ENCODE measurements at regions not wholly inside any gene's neighbourhood (a gene's known extent, or its start where the extent isn't known, plus 50 kb on each side); places are given as distances from the start of the nearest gene placed in this dataset.

DNA sequence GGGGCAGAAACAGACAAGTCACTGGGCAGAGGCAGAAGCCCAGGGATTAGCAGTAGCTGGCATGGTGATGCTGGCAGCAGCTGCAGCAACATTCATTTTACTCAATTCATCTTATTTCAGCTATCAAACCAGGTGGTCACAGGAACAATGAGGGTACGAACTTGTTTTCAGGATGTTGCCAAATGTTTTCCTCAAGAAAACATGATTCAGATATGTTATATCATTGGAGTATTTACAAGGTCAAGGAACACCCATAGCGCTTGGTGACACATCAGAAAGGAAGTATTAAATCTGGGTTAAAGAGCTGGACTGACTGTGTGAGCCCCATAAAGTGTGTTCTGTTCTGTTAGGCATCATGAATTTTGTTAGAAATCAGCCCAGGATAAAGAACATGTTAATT, 456.9 kb upstream of the ID4 start:
- TF ChIP-seq, protein P1, sequence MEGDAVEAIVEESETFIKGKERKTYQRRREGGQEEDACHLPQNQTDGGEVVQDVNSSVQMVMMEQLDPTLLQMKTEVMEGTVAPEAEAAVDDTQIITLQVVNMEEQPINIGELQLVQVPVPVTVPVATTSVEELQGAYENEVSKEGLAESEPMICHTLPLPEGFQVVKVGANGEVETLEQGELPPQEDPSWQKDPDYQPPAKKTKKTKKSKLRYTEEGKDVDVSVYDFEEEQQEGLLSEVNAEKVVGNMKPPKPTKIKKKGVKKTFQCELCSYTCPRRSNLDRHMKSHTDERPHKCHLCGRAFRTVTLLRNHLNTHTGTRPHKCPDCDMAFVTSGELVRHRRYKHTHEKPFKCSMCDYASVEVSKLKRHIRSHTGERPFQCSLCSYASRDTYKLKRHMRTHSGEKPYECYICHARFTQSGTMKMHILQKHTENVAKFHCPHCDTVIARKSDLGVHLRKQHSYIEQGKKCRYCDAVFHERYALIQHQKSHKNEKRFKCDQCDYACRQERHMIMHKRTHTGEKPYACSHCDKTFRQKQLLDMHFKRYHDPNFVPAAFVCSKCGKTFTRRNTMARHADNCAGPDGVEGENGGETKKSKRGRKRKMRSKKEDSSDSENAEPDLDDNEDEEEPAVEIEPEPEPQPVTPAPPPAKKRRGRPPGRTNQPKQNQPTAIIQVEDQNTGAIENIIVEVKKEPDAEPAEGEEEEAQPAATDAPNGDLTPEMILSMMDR (IDR thresholded peaks at IDR 0.05; ENCODE audit: low read length) = no peak
- no peak for TF ChIP-seq EZH2 (IDR thresholded peaks at IDR 0.05; ENCODE audit: borderline replicate concordance, low read length)

All from OCI-LY1 (cell line).